Left ventricle myocardium inferior (tissue), 1 donor: ENCODE measurements at regions not wholly inside any gene's neighbourhood (a gene's known extent, or its start where the extent isn't known, plus 50 kb on each side); places are given as distances from the start of the nearest gene placed in this dataset.

Experiments
- DNase-seq: peaks from one replicate; pipeline ENCODE4 v3.0.0-alpha.2; 2020
- H3K27ac ChIP-seq: fragments of 200-600 bp; replicated peaks from 2 replicates; pipeline ENCODE4 v1.8.0; 2021
- H3K27me3 ChIP-seq: fragments of 200-600 bp; 2 replicates; pipeline ENCODE4 v1.8.0; 2021; ENCODE audit warnings: low read depth
- H3K36me3 ChIP-seq: fragments of 200-600 bp; 2 replicates; pipeline ENCODE4 v1.8.0; 2021
- H3K4me1 ChIP-seq: fragments of 200-600 bp; 2 replicates; pipeline ENCODE4 v1.8.0; 2021
- H3K4me3 ChIP-seq: fragments of 200-600 bp; 2 replicates; pipeline ENCODE4 v1.8.0; 2021; ENCODE audit warnings: mild to moderate bottlenecking, moderate library complexity
- H3K9me3 ChIP-seq: fragments of 200-600 bp; replicated peaks from 2 replicates; pipeline ENCODE4 v1.8.0; 2021
- intact Hi-C: fragments of 100-400 bp; cut with micrococcal nuclease; formaldehyde crosslinking; loops from one replicate; pipeline ENCODE4 v1.11.0; 2022
- TF ChIP-seq, protein P1 (sequence below): fragments of 200-600 bp; IDR thresholded peaks from 2 replicates; pipeline ENCODE4 v1.8.0; 2021; ENCODE audit warnings: antibody characterized with exemption, mild to moderate bottlenecking, borderline replicate concordance
- donor health status: DM: no; HTN: yes; CAD: no; lungs with severe emphysema.

DNA sequence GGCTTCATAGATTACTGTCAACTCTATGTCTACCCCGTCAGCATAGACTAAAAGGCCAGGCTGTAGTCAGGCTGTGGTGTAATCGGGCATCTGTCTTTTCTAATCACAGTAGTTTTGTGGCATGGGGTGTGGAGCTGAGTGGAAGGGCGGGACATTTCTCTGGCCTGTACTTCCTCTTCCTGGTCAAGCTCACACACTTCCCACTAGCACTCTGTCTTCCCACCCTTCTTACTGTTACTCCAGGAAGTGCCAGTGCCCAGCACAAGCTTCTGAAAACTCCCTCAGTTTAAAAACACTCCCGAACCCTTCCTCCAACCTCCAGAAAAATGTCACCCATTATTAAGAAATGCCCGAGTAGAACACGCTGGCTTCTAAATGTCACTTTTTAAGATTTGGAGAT, 229.8 kb downstream of the KLF5 start:
- Histone ChIP-seq H3K9me3 (no peaks in the 10 kb centered on the region), H3K4me3 (no peak overlapping the region), H3K4me1 (no peaks in the 10 kb centered on the region), H3K27ac (no peak overlapping the region), H3K36me3 (no peaks in the 10 kb centered on the region), H3K27me3 (no peaks in the 10 kb centered on the region)
- TF ChIP-seq, protein P1, sequence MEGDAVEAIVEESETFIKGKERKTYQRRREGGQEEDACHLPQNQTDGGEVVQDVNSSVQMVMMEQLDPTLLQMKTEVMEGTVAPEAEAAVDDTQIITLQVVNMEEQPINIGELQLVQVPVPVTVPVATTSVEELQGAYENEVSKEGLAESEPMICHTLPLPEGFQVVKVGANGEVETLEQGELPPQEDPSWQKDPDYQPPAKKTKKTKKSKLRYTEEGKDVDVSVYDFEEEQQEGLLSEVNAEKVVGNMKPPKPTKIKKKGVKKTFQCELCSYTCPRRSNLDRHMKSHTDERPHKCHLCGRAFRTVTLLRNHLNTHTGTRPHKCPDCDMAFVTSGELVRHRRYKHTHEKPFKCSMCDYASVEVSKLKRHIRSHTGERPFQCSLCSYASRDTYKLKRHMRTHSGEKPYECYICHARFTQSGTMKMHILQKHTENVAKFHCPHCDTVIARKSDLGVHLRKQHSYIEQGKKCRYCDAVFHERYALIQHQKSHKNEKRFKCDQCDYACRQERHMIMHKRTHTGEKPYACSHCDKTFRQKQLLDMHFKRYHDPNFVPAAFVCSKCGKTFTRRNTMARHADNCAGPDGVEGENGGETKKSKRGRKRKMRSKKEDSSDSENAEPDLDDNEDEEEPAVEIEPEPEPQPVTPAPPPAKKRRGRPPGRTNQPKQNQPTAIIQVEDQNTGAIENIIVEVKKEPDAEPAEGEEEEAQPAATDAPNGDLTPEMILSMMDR, result no peak
- no peak for DNase-seq
- intact Hi-C loops, result no loop called here

GRCh38 chr13:73287831-73288230, 229.0 kb downstream of the KLF5 start:
- no peaks in the 10 kb centered on the region for H3K36me3 ChIP-seq
- no peak overlapping the region for H3K4me3 ChIP-seq
- DNase-seq, result no peak
- no peaks in the 10 kb centered on the region for H3K9me3 ChIP-seq
- no peaks in the 10 kb centered on the region for H3K4me1 ChIP-seq
- intact Hi-C loops, result no loop called here
- no peaks in the 10 kb centered on the region for H3K27me3 ChIP-seq
- no peak overlapping the region for H3K27ac ChIP-seq
- TF ChIP-seq, protein P1, result no peak

DNA sequence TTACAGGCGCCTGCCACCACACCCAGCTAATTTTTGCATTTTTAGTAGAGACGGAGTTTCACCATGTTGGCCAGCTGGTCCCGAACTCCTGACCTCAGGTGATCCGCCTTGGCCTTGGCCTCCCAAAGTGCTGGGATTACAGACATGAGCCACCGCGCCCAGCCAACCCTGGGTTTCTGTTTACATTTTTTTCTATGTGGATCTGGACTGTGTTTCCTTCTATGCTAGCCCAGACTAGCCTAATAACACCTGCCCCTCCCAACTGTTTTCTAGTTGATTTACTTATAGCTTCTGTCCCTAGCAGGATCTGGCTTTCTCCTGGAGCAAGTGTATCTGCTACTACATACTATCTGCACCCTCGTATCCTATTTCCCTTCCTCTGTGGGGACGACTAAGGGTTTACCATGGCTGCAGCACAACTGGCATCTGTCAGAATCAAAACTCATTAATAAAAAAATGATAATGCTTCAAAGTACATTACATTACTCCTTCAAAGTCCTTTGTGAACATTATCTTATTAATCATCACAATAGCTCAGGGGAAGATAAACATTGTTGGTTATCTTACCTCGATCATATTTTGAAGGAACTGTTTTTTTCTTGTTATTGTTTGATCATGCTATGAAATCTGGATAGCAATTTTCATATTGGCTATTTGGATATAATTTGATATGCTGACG, 228.3 kb downstream of the KLF5 start:
- Histone ChIP-seq H3K27ac (no peak overlapping the region), H3K27me3 (no peaks in the 10 kb centered on the region), H3K4me1 (no peaks in the 10 kb centered on the region), H3K36me3 (no peaks in the 10 kb centered on the region), H3K4me3 (no peak overlapping the region), H3K9me3 (no peaks in the 10 kb centered on the region)
- intact Hi-C loops, result no loop called here
- TF ChIP-seq, protein P1, result no peak
- no peak for DNase-seq

GRCh38 chr13:73286177-73286576, 227.4 kb downstream of the KLF5 start:
- intact Hi-C loops, result no loop called here
- Histone ChIP-seq H3K36me3 (no peaks in the 10 kb centered on the region), H3K27me3 (no peaks in the 10 kb centered on the region), H3K4me1 (no peaks in the 10 kb centered on the region), H3K27ac (no peak overlapping the region), H3K9me3 (no peaks in the 10 kb centered on the region), H3K4me3 (no peak overlapping the region)
- no peak for DNase-seq
- TF ChIP-seq, protein P1, result no peak

DNA sequence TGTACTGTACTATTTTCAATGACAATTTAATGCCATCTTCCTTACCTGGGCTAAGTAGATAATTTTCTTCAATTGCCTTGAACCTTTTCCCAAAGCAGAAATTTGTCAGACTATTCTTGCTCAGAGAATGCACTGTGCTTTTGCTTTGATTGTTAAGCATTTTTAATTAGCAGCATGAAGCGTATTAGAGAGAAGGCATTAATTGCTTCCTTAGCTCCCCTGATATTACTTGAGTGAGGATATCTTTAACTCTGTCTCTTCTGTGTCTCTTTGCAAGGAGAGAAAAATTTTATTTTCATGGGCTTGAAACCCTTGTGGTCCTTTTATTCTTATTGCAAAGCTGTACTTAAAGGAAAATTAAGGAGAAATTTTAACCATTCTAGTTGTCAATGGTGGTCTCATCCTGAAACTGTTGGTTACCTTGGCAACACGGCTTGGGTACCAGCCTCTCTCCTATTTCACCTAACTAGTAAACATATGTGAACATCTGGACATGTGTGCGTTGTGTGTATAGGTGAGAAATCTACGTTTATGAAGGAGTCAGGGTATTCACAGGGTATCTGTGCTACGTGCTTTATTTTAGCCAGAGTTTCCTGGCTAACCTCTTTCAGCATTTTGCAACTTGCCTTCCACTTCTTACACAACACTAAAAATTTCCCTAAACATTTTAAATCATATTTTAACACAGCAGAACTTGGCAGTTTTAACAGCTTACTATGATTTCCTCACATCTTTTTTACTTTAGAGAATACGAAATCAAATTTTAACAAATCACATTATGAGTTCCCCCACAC, 225.5 kb downstream of the KLF5 start:
- no peaks in the 10 kb centered on the region for H3K4me1 ChIP-seq
- no peaks in the 10 kb centered on the region for H3K9me3 ChIP-seq
- DNase-seq, result no peak
- no peaks in the 10 kb centered on the region for H3K36me3 ChIP-seq
- TF ChIP-seq, protein P1, result no peak
- no peak overlapping the region for H3K4me3 ChIP-seq
- intact Hi-C loops, result no loop called here
- no peaks in the 10 kb centered on the region for H3K27me3 ChIP-seq
- no peak overlapping the region for H3K27ac ChIP-seq
